ENCODE measurements at regions not wholly inside any gene's neighbourhood (a gene's known extent, or its start where the extent isn't known, plus 50 kb on each side); places are given as distances from the start of the nearest gene placed in this dataset.

GRCh38 chr3:124144035-124144814, 152.3 kb upstream of the ROPN1 start:
- TF ChIP-seq, protein P1, sequence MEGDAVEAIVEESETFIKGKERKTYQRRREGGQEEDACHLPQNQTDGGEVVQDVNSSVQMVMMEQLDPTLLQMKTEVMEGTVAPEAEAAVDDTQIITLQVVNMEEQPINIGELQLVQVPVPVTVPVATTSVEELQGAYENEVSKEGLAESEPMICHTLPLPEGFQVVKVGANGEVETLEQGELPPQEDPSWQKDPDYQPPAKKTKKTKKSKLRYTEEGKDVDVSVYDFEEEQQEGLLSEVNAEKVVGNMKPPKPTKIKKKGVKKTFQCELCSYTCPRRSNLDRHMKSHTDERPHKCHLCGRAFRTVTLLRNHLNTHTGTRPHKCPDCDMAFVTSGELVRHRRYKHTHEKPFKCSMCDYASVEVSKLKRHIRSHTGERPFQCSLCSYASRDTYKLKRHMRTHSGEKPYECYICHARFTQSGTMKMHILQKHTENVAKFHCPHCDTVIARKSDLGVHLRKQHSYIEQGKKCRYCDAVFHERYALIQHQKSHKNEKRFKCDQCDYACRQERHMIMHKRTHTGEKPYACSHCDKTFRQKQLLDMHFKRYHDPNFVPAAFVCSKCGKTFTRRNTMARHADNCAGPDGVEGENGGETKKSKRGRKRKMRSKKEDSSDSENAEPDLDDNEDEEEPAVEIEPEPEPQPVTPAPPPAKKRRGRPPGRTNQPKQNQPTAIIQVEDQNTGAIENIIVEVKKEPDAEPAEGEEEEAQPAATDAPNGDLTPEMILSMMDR (IDR thresholded peaks at IDR 0.05), result no peak
- no peak for TF ChIP-seq POLR2A (IDR thresholded peaks at IDR 0.05)

Measured in stomach (tissue), 4 donors.